ENCODE measurements at regions not wholly inside any gene's neighbourhood (a gene's known extent, or its start where the extent isn't known, plus 50 kb on each side); places are given as distances from the start of the nearest gene placed in this dataset.

DNA sequence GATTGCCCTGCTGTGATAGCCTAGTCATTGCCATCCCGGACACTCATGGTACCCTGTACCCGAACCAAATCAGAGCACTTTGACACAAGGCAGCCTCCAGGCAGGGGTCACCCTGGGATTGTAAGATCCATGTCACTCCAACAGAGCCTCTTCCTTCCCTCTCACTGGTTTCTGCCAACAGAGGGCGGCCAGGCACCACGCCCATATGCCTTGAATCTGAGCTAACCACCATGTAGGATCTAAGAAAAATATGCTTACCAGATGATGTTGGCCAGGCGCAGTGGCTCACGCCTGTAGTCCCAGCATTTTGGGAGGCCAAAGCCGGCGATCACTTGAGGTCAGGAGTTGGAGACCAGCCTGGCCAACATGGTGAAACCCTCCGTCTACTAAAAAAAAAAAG, 389.2 kb upstream of the KLF6 start:
- CTCF ChIA-PET = no interaction called here
- no peak overlapping the region for H3K4me2 ChIP-seq
- H3K27me3 ChIP-seq (ENCODE audit: insufficient read depth, low read depth) = no peaks in the 10 kb centered on the region
- DNase-seq = no peak
- H2AFZ ChIP-seq = no peak overlapping the region
- no peak overlapping the region for H3K4me3 ChIP-seq
- no peaks in the 10 kb centered on the region for H3K36me3 ChIP-seq (ENCODE audit: low read depth)
- no peaks in the 10 kb centered on the region for H3K9me2 ChIP-seq (ENCODE audit: insufficient read depth)
- H3K27ac ChIP-seq = no peak overlapping the region
- no peaks in the 10 kb centered on the region for H4K20me1 ChIP-seq (ENCODE audit: insufficient read depth)
- no peaks in the 10 kb centered on the region for H3F3A ChIP-seq (ENCODE audit: insufficient read depth, low read depth)
- H3K79me2 ChIP-seq (ENCODE audit: low read depth) = no peaks in the 10 kb centered on the region
- intact Hi-C loops (cut with micrococcal nuclease; ENCODE audit: unreplicated experiment) = no loop called here
- H3K9me3 ChIP-seq (ENCODE audit: insufficient read depth, low read depth) = no peaks in the 10 kb centered on the region
- peaks cover 10% of the 10 kb centered on the region for H3K4me1 ChIP-seq (replicated peaks; ENCODE audit: insufficient read depth)
- no TSS peak for BruUV-seq (replicated peaks)
- POLR2A ChIA-PET (ENCODE audit: unreplicated experiment) = interaction anchor here (0.5 kb wide), 1 partner anchor 252 kb away, joined by 3 read pairs; no protein-coding TSS in a partner anchor
- no peak for TF ChIP-seq EZH2 (IDR thresholded peaks at IDR 0.05; ENCODE audit: low read depth)
- TF ChIP-seq, protein P1, sequence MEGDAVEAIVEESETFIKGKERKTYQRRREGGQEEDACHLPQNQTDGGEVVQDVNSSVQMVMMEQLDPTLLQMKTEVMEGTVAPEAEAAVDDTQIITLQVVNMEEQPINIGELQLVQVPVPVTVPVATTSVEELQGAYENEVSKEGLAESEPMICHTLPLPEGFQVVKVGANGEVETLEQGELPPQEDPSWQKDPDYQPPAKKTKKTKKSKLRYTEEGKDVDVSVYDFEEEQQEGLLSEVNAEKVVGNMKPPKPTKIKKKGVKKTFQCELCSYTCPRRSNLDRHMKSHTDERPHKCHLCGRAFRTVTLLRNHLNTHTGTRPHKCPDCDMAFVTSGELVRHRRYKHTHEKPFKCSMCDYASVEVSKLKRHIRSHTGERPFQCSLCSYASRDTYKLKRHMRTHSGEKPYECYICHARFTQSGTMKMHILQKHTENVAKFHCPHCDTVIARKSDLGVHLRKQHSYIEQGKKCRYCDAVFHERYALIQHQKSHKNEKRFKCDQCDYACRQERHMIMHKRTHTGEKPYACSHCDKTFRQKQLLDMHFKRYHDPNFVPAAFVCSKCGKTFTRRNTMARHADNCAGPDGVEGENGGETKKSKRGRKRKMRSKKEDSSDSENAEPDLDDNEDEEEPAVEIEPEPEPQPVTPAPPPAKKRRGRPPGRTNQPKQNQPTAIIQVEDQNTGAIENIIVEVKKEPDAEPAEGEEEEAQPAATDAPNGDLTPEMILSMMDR (conservative IDR thresholded peaks at IDR 0.05) = no peak

DNA sequence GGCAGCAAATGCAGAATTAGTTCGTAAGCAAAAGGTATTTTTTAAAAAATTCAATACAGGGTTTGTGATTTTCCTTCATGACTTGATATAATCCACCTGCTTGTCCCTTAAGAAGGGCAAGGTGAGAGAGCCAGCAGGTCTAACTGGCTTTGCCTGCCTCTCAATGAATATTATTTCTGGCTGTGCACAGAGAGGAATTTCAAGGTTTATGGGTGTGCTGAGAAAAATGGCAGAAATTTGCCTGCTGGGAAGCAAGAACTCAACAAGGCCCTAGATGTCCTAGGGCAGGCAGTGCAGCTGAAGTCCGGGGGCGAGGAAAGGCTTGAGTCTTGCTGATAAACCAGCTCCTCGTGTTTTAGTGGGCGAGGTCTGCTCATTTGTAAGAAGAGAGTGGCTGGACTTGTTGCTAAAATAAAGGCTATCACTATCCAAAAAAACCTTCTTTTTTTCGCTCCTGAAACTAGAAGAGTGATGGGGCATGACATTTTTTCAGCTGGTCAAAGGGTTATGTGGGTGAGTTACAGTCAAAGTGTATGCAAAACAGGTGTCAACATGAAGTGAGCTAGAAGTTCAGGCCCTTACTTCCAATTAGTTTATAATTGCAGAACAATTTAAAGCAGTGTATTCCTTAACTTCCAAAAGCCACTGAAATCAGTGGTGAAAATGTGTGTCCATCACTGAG, 385.8 kb upstream of the KLF6 start:
- intact Hi-C loops (cut with micrococcal nuclease; ENCODE audit: unreplicated experiment) = no loop called here

GRCh38 chr10:4170181-4170580, 385.2 kb upstream of the KLF6 start:
- Histone ChIP-seq H3K36me3 (ENCODE audit: low read depth) (no peaks in the 10 kb centered on the region), H3K27me3 (ENCODE audit: insufficient read depth, low read depth) (no peaks in the 10 kb centered on the region), H3K4me3 (no peak overlapping the region), H3K9me2 (ENCODE audit: insufficient read depth) (no peaks in the 10 kb centered on the region), H3K9me3 (ENCODE audit: insufficient read depth, low read depth) (no peaks in the 10 kb centered on the region), H3K79me2 (ENCODE audit: low read depth) (no peaks in the 10 kb centered on the region), H2AFZ (no peak overlapping the region), H3K27ac (0 out of 2 replicates have a peak overlapping the region, but pooled peaks have one; percentile 19), H3F3A (ENCODE audit: insufficient read depth, low read depth) (no peaks in the 10 kb centered on the region), H3K4me2 (peak overlapping the region; percentile 23; the same call in 1 of the 2 replicates), H4K20me1 (ENCODE audit: insufficient read depth) (no peaks in the 10 kb centered on the region), H3K4me1 (replicated peaks; ENCODE audit: insufficient read depth) (peaks cover 10% of the 10 kb centered on the region)
- intact Hi-C loops (cut with micrococcal nuclease; ENCODE audit: unreplicated experiment) = no loop called here
- BruUV-seq (replicated peaks) = no TSS peak
- ChIA-PET CTCF (no interaction called here), POLR2A (ENCODE audit: unreplicated experiment) (interaction anchor here (0.6 kb wide), 1 partner anchor 385 kb away, joined by 8 read pairs; no protein-coding TSS in a partner anchor)
- DNase-seq = no peak
- TF ChIP-seq, protein P1 (conservative IDR thresholded peaks at IDR 0.05) = no peak
- TF ChIP-seq EZH2 (IDR thresholded peaks at IDR 0.05; ENCODE audit: low read depth) = no peak

More for the DNA sequence above, 385.8 kb upstream of the KLF6 start:
- H3F3A ChIP-seq (ENCODE audit: insufficient read depth, low read depth) = no peaks in the 10 kb centered on the region
- no peak for TF ChIP-seq EZH2 (IDR thresholded peaks at IDR 0.05; ENCODE audit: low read depth)
- TF ChIP-seq, protein P1 (conservative IDR thresholded peaks at IDR 0.05) = no peak
- 0 out of 2 replicates have a peak overlapping the region, but pooled peaks have one; percentile 19 for H3K27ac ChIP-seq
- H3K4me3 ChIP-seq = no peak overlapping the region
- no peaks in the 10 kb centered on the region for H3K79me2 ChIP-seq (ENCODE audit: low read depth)
- H3K4me2 ChIP-seq = peak overlapping the region; percentile 23
- H3K36me3 ChIP-seq (ENCODE audit: low read depth) = no peaks in the 10 kb centered on the region
- H3K27me3 ChIP-seq (ENCODE audit: insufficient read depth, low read depth) = no peaks in the 10 kb centered on the region
- H4K20me1 ChIP-seq (ENCODE audit: insufficient read depth) = no peaks in the 10 kb centered on the region
- H3K9me3 ChIP-seq (ENCODE audit: insufficient read depth, low read depth) = no peaks in the 10 kb centered on the region
- H3K9me2 ChIP-seq (ENCODE audit: insufficient read depth) = no peaks in the 10 kb centered on the region
- POLR2A ChIA-PET (ENCODE audit: unreplicated experiment) = interaction anchor here (0.6 kb wide), 1 partner anchor 385 kb away, joined by 8 read pairs; no protein-coding TSS in a partner anchor
- peak; percentile 25 to 66 for DNase-seq
- no peak overlapping the region for H2AFZ ChIP-seq
- CTCF ChIA-PET = no interaction called here
- H3K4me1 ChIP-seq (replicated peaks; ENCODE audit: insufficient read depth) = peaks cover 10% of the 10 kb centered on the region
- no TSS peak for BruUV-seq (replicated peaks)
